ENCODE measurements at regions not wholly inside any gene's neighbourhood (a gene's known extent, or its start where the extent isn't known, plus 50 kb on each side); places are given as distances from the start of the nearest gene placed in this dataset.

DNA sequence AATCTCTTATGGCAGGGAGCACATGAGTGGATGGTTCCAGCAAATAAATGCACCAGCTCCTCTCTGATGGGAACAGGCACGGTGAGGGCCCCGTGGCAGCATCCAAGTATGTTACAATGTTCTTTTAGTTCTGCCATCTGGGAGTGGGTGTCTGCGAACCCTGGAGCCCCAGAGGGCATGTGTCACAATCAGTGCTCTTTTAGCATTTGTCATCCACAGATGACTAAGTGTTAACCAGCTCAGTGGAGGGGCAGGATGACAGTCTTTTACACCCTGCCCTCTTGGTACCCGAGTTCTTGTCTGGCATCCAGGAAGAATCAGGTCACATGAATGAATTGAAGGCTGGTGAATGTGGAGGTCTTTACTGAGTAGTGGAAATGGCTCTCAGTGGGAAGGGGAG lies 560.4 kb upstream of the FLRT2 start:
- no peak overlapping the region for H3K4me3 ChIP-seq (ENCODE audit: low read length in 2 of 2)
- H3K27me3 ChIP-seq (ENCODE audit: control insufficient read depth in 1 of 2, insufficient read depth in 2 of 2, low read length in 1 of 2): no peaks in the 10 kb centered on the region
- H3K36me3 ChIP-seq (ENCODE audit: control insufficient read depth in 1 of 2, insufficient read depth in 2 of 2, low read length in 1 of 2): no peaks in the 10 kb centered on the region
- intact Hi-C loops (cut with DNase I): no loop called here
- 78 to 80% methylated on average over 4 of the region's 4 CpGs for WGBS, 2 donors
- H3K9me3 ChIP-seq (ENCODE audit: control insufficient read depth, low read length): no peaks in the 10 kb centered on the region
- H3K27ac ChIP-seq (ENCODE audit: low read depth in 1 of 2, low read length in 2 of 2): no peak overlapping the region
- H3K4me1 ChIP-seq (ENCODE audit: control insufficient read depth in 1 of 2, insufficient read depth in 2 of 2, low read length in 2 of 2): no peaks in the 10 kb centered on the region
- no peak for DNase-seq
- no peak for ATAC-seq (ENCODE audit: low FRiP score)

DNA sequence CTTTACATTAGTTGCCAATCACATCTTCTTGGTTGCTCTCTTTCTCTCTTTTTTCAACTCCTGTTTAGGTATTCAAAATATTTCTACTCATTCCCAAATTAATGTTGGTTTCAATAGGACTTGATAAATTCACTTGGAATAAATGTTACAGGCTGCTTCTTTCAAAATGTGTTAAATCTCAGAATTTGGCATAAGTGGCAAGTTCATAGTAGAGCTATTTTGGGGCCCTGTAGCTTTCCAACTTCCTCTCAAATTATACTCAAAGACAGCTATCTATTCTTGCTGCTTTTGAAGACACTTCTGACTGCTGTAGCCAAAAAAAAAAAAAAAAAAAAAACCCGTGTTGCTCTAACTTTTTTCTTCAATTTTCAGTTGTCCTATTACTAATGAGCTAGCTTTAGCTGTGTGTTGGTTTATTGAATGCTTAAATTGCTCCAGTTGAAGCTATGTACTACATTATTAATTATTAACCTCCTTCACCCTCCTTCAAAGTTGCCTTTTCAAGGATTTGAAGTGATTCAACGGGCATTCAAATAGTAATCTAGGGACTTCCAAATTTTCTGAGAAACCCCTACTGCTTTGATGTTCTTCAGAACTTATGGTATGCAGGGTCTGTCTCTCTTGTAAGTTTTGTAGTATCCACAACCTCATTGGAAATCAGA lies 554.6 kb upstream of the FLRT2 start:
- ATAC-seq (ENCODE audit: low FRiP score) (no peak), DNase-seq (no peak)
- 52 to 65% methylated on average over 2 of the region's 2 CpGs for WGBS, 2 donors
- Histone ChIP-seq H3K9me3 (ENCODE audit: control insufficient read depth, low read length) (no peaks in the 10 kb centered on the region), H3K4me1 (ENCODE audit: control insufficient read depth in 1 of 2, insufficient read depth in 2 of 2, low read length in 2 of 2) (no peaks in the 10 kb centered on the region), H3K27me3 (ENCODE audit: control insufficient read depth in 1 of 2, insufficient read depth in 2 of 2, low read length in 1 of 2) (no peaks in the 10 kb centered on the region), H3K36me3 (ENCODE audit: control insufficient read depth in 1 of 2, insufficient read depth in 2 of 2, low read length in 1 of 2) (no peaks in the 10 kb centered on the region), H3K4me3 (ENCODE audit: low read length in 2 of 2) (no peak overlapping the region), H3K27ac (ENCODE audit: low read depth in 1 of 2, low read length in 2 of 2) (no peak overlapping the region)
- intact Hi-C loops (cut with DNase I): no loop called here

DNA sequence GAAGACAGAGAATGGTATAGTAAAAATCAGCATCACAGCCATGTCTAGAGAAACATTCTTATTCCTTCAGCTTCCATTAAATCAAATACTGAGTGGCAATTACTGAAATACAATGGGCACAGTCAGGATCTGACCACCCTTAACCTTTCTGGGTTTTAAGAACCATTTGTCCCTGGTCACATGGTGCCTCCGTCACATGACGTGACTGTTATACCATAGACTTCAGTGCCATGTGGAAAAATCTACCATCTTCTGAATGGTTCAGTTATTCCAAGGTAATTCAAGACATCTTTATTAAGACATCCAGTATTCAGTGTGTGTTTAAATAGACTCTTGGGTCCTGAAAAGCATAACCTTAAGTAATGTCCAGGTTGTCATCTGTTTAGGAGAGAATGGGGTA lies 553.1 kb upstream of the FLRT2 start:
- no peaks in the 10 kb centered on the region for H3K4me1 ChIP-seq (ENCODE audit: control insufficient read depth in 1 of 2, insufficient read depth in 2 of 2, low read length in 2 of 2)
- H3K27ac ChIP-seq (ENCODE audit: low read depth in 1 of 2, low read length in 2 of 2): no peak overlapping the region
- H3K27me3 ChIP-seq (ENCODE audit: control insufficient read depth in 1 of 2, insufficient read depth in 2 of 2, low read length in 1 of 2): no peaks in the 10 kb centered on the region
- H3K9me3 ChIP-seq (ENCODE audit: control insufficient read depth, low read length): no peaks in the 10 kb centered on the region
- no peaks in the 10 kb centered on the region for H3K36me3 ChIP-seq (ENCODE audit: control insufficient read depth in 1 of 2, insufficient read depth in 2 of 2, low read length in 1 of 2)
- WGBS, 2 donors: 69 to 96% methylated on average over 2 of the region's 2 CpGs
- DNase-seq (no peak), ATAC-seq (ENCODE audit: low FRiP score) (no peak)
- intact Hi-C loops (cut with DNase I): no loop called here
- no peak overlapping the region for H3K4me3 ChIP-seq (ENCODE audit: low read length in 2 of 2)

DNA sequence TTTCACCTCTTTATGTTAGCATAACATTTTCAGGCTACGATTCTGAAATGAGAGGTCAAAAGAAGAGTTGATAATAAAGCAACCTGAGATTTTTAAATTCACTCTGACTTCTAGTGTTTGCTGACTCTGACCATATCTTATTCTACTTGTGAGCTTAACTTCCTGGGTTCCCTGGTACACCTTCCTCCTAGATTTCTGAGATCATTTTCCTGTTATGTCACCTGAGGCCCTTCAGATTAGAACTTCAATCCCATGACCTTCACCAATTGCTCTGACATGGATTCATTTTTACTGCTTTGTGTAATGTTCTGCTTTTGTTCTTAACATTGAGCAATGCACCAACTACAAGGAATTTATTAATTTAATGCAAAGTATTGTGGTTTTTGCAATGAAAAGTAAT lies 542.9 kb upstream of the FLRT2 start:
- WGBS, 2 donors: 83 to 88% methylated on average over 1 of the region's 1 CpG
- Histone ChIP-seq H3K9me3 (ENCODE audit: control insufficient read depth, low read length) (peaks cover 2% of the 10 kb centered on the region), H3K27ac (ENCODE audit: low read depth in 1 of 2, low read length in 2 of 2) (no peak overlapping the region), H3K4me3 (ENCODE audit: low read length in 2 of 2) (no peak overlapping the region), H3K27me3 (ENCODE audit: control insufficient read depth in 1 of 2, insufficient read depth in 2 of 2, low read length in 1 of 2) (no peaks in the 10 kb centered on the region), H3K4me1 (ENCODE audit: control insufficient read depth in 1 of 2, insufficient read depth in 2 of 2, low read length in 2 of 2) (no peaks in the 10 kb centered on the region), H3K36me3 (ENCODE audit: control insufficient read depth in 1 of 2, insufficient read depth in 2 of 2, low read length in 1 of 2) (no peaks in the 10 kb centered on the region)
- DNase-seq: no peak
- intact Hi-C loops (cut with DNase I): no loop called here
- ATAC-seq (ENCODE audit: low FRiP score): no peak

DNA sequence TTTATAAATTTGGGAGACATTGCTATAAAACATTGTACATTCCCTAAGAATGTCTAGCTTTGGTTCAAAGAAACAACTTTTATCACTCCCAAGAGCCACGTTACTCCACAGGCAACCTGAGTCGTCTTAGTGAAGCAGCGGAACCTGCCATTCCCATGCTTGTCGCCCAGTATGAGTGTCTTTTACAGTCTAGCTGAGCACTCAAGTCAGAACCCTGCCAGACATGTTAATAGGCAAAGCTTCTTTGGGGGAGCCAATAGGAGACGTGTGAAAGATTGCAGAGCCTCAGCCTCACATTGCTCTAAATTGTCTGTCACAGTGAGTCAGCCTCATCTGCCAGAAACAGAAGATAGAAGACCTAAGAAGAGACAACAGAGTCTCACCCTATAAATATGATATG lies 541.6 kb upstream of the FLRT2 start:
- ATAC-seq (ENCODE audit: low FRiP score): no peak
- Histone ChIP-seq H3K4me1 (ENCODE audit: control insufficient read depth in 1 of 2, insufficient read depth in 2 of 2, low read length in 2 of 2) (no peaks in the 10 kb centered on the region), H3K27ac (ENCODE audit: low read depth in 1 of 2, low read length in 2 of 2) (no peak overlapping the region), H3K36me3 (ENCODE audit: control insufficient read depth in 1 of 2, insufficient read depth in 2 of 2, low read length in 1 of 2) (no peaks in the 10 kb centered on the region), H3K9me3 (ENCODE audit: control insufficient read depth, low read length) (peaks cover 2% of the 10 kb centered on the region), H3K4me3 (ENCODE audit: low read length in 2 of 2) (no peak overlapping the region), H3K27me3 (ENCODE audit: control insufficient read depth in 1 of 2, insufficient read depth in 2 of 2, low read length in 1 of 2) (no peaks in the 10 kb centered on the region)
- DNase-seq: no peak
- intact Hi-C loops (cut with DNase I): no loop called here
- WGBS, 2 donors: 66 to 76% methylated on average over 5 of the region's 5 CpGs

DNA sequence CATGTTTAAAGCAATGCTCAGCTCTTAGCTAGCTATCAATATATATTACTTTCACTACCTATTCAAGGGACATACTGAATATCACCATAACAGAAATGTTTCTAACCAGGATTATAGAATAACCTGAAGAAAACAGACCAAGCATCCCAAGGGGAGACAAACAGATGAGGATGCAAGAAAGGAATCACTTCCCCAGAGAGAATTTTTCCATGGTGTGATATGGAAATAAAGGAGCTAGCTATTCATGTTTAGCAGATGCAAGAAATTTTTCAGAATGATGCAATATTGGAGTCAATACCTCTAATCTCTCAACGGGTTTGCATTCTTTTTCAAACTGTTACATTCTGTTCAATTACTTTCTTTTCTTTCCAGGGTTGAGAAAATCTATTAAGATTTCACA lies 538.9 kb upstream of the FLRT2 start:
- no peak overlapping the region for H3K4me3 ChIP-seq (ENCODE audit: low read length in 2 of 2)
- DNase-seq (no peak), ATAC-seq (ENCODE audit: low FRiP score) (no peak)
- H3K36me3 ChIP-seq (ENCODE audit: control insufficient read depth in 1 of 2, insufficient read depth in 2 of 2, low read length in 1 of 2): no peaks in the 10 kb centered on the region
- 61 to 69% methylated on average over 1 of the region's 1 CpG for WGBS, 2 donors
- H3K4me1 ChIP-seq (ENCODE audit: control insufficient read depth in 1 of 2, insufficient read depth in 2 of 2, low read length in 2 of 2): no peaks in the 10 kb centered on the region
- no peaks in the 10 kb centered on the region for H3K9me3 ChIP-seq (ENCODE audit: control insufficient read depth, low read length)
- intact Hi-C loops (cut with DNase I): no loop called here
- H3K27me3 ChIP-seq (ENCODE audit: control insufficient read depth in 1 of 2, insufficient read depth in 2 of 2, low read length in 1 of 2): no peaks in the 10 kb centered on the region
- H3K27ac ChIP-seq (ENCODE audit: low read depth in 1 of 2, low read length in 2 of 2): no peak overlapping the region

DNA sequence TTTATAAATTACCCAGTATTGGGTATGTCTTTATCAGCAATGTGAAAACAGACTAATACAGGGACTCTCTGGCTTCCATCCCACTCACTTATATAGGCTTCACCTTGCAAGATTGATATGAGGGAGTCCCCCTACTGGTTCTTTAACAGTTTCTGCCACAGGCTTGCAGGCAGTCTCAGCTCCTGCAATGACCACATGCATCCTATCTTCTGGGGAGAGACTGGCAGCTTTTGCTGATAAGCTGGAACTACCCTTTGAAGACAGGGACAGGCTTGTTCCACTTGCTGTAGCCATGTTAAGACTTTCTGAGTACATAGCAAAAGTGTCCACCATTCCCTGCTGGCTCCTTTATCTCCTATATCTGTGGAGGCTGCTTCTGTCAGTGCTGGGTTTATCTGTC lies 531.7 kb upstream of the FLRT2 start:
- Histone ChIP-seq H3K27me3 (ENCODE audit: control insufficient read depth in 1 of 2, insufficient read depth in 2 of 2, low read length in 1 of 2) (no peaks in the 10 kb centered on the region), H3K4me1 (ENCODE audit: control insufficient read depth in 1 of 2, insufficient read depth in 2 of 2, low read length in 2 of 2) (no peaks in the 10 kb centered on the region), H3K27ac (ENCODE audit: low read depth in 1 of 2, low read length in 2 of 2) (no peak overlapping the region), H3K36me3 (ENCODE audit: control insufficient read depth in 1 of 2, insufficient read depth in 2 of 2, low read length in 1 of 2) (no peaks in the 10 kb centered on the region), H3K9me3 (ENCODE audit: control insufficient read depth, low read length) (no peaks in the 10 kb centered on the region), H3K4me3 (ENCODE audit: low read length in 2 of 2) (no peak overlapping the region)
- intact Hi-C loops (cut with DNase I): no loop called here
- DNase-seq: no peak
- no peak for ATAC-seq (ENCODE audit: low FRiP score)

DNA sequence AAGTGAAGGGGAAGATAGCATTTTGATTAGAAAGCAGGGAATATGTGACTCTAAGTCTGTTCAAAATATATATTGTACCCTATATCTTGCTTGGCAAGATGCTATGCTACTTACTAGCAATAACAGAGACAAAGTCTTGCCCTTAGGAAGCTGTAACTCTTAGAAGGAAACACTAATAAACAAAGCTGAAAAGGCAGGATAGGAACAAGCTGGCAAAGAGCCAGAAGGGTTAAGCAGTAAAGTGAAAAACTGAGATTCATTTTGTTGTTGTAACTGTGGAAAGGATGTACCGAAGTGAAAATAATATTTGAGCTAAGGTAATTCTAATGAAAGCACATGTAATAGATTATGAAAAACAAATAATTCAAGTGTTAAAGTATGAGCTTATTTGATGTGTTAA lies 527.1 kb upstream of the FLRT2 start:
- no peaks in the 10 kb centered on the region for H3K36me3 ChIP-seq (ENCODE audit: control insufficient read depth in 1 of 2, insufficient read depth in 2 of 2, low read length in 1 of 2)
- H3K27me3 ChIP-seq (ENCODE audit: control insufficient read depth in 1 of 2, insufficient read depth in 2 of 2, low read length in 1 of 2): no peaks in the 10 kb centered on the region
- intact Hi-C loops (cut with DNase I): no loop called here
- no peak for DNase-seq
- no peak overlapping the region for H3K4me3 ChIP-seq (ENCODE audit: low read length in 2 of 2)
- no peak for ATAC-seq (ENCODE audit: low FRiP score)
- H3K27ac ChIP-seq (ENCODE audit: low read depth in 1 of 2, low read length in 2 of 2): no peak overlapping the region
- H3K9me3 ChIP-seq (ENCODE audit: control insufficient read depth, low read length): no peaks in the 10 kb centered on the region
- 50 to 58% methylated on average over 1 of the region's 1 CpG for WGBS, 2 donors
- H3K4me1 ChIP-seq (ENCODE audit: control insufficient read depth in 1 of 2, insufficient read depth in 2 of 2, low read length in 2 of 2): no peaks in the 10 kb centered on the region

DNA sequence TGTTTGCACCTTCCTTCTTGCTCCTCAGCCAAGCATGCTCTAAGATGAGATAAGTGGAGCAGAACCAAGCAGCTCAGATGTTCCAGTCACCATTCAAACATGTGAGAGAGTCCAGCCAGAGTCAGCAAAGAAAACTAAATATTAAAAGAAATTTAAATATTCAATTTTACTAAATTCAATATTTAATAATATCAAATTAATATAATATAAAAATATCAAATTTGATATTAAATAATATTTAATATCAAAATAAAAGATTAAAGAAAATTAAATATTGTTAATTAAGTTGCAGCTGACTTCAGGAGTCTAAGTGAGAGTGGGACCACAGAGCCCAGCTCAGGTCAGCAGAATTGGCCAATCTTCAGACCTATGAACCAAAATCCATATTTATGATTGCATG lies 526.1 kb upstream of the FLRT2 start:
- DNase-seq: no peak
- intact Hi-C loops (cut with DNase I): no loop called here
- no peaks in the 10 kb centered on the region for H3K4me1 ChIP-seq (ENCODE audit: control insufficient read depth in 1 of 2, insufficient read depth in 2 of 2, low read length in 2 of 2)
- no peak for ATAC-seq (ENCODE audit: low FRiP score)
- H3K27me3 ChIP-seq (ENCODE audit: control insufficient read depth in 1 of 2, insufficient read depth in 2 of 2, low read length in 1 of 2): no peaks in the 10 kb centered on the region
- no peak overlapping the region for H3K4me3 ChIP-seq (ENCODE audit: low read length in 2 of 2)
- peaks cover 4% of the 10 kb centered on the region for H3K9me3 ChIP-seq (ENCODE audit: control insufficient read depth, low read length)
- no peak overlapping the region for H3K27ac ChIP-seq (ENCODE audit: low read depth in 1 of 2, low read length in 2 of 2)
- no peaks in the 10 kb centered on the region for H3K36me3 ChIP-seq (ENCODE audit: control insufficient read depth in 1 of 2, insufficient read depth in 2 of 2, low read length in 1 of 2)

All from aorta (tissue), 5 donors.